LNCAP (cell line): ENCODE measurements at regions not wholly inside any gene's neighbourhood (a gene's known extent, or its start where the extent isn't known, plus 50 kb on each side); places are given as distances from the start of the nearest gene placed in this dataset.

ENCODE experiments used
- TF ChIP-seq, protein P1 (sequence below): fragments of 450-650 bp; IDR thresholded peaks from 2 replicates; pipeline ENCODE4 v1.5.1; 2017; ENCODE audit warnings: mild to moderate bottlenecking

DNA sequence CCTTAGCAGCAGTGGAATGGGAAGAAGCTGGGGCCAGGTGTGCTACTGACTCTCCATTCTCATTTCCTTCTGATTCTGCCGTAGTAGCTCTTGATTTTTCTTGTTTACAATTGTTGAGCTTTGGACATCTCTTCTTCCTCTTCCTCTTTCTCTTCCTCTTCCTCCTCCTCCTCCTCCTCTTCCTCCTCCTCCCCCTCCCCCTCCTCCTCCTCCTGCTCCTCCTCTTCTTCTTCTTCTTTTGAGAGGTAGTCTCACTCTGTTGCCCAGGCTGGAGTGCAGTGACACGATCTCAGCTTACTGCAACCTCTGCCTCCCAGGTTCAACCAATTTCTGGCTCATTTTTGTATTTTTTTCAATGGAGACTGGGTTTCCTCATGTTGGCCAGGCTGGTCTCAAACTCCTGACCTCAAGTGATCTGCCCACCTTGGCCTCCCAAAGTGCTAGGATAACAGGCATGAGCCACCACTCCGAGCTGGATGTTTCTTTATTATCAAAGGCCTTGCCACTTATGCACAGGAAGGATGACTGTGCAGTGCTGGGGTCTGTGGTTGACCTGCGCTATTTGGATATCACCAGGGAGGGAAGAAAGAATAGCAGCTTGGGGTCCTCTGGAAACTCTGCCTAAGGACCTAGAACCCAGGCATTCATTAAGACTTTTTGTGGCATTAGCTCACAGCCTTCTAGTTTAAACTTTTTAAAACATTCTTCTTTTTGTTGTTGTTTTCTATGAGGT lies 127.8 kb upstream of the KCNJ16 start:
- TF ChIP-seq, protein P1, sequence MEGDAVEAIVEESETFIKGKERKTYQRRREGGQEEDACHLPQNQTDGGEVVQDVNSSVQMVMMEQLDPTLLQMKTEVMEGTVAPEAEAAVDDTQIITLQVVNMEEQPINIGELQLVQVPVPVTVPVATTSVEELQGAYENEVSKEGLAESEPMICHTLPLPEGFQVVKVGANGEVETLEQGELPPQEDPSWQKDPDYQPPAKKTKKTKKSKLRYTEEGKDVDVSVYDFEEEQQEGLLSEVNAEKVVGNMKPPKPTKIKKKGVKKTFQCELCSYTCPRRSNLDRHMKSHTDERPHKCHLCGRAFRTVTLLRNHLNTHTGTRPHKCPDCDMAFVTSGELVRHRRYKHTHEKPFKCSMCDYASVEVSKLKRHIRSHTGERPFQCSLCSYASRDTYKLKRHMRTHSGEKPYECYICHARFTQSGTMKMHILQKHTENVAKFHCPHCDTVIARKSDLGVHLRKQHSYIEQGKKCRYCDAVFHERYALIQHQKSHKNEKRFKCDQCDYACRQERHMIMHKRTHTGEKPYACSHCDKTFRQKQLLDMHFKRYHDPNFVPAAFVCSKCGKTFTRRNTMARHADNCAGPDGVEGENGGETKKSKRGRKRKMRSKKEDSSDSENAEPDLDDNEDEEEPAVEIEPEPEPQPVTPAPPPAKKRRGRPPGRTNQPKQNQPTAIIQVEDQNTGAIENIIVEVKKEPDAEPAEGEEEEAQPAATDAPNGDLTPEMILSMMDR: no peak

DNA sequence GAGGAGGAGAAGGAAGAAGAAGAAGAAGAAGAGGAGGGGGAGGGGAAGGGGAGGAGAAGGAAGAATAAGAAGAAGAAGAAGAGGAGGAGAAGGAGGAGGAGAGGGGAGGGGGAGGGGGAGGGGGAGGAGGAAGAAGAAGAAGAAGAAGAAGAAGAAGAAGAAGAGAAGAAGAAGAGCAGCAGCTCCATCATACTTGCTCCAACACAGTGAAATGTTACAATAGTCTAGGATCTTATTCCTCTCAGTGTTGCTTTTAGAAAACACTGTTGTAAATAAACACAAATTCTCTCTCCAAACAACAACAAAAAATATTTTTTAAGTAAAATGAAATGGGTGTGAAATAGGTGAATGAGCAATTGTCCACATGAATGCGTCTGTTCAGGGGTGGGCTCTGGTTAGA lies 126.6 kb upstream of the KCNJ16 start:
- TF ChIP-seq, protein P1: no peak

DNA sequence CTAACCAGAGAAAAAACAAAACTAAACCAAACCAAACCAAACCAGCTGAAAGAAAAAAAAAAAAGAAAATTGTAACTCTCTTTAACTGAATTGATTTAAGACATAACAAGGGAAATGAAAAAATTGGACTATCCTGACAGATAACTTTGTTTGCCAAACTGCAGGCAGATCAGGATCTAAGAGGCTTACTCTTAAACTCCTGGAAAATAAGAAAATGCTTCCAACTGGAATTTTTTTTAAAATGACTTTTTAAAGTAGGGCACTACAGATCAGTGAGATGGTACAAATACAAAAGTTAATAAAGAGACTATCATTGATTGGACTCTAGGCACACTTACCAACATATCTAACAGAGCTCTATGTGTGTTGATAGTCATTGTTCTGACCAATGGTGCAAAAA lies 125.5 kb upstream of the KCNJ16 start:
- TF ChIP-seq, protein P1: no peak

DNA sequence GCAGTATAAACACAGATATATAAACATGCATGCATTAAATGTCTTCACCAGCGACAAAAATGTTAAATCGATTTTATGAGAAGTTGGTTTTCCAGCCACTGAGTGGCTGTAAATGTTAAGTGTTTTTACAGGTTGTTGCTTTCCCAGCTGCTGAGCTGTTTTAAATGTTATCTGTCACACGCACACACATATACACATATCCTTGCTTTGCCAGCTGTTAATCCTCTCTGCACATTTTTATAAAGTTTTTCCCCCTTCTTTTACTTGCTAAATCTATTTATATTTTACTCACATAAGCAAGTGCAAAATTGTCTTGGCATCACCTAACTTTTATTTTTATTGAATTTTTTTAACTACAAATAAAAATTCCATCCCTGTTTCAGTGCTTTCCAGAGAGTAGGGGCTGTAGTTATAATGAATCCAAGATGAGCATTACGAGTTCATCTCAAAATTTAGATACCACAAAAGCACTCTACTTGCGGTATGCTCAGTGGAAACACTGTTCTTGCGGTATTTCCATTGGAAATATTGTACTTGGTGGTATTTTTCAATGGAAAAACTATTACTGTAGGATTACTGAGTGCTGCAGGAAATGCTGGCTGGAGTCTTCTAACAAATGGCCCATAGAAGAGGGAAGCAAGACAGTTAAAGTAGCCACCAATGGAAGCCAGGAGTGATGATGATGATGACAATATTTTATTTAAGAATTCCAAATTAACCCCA lies 124.9 kb upstream of the KCNJ16 start:
- TF ChIP-seq, protein P1: no peak

DNA sequence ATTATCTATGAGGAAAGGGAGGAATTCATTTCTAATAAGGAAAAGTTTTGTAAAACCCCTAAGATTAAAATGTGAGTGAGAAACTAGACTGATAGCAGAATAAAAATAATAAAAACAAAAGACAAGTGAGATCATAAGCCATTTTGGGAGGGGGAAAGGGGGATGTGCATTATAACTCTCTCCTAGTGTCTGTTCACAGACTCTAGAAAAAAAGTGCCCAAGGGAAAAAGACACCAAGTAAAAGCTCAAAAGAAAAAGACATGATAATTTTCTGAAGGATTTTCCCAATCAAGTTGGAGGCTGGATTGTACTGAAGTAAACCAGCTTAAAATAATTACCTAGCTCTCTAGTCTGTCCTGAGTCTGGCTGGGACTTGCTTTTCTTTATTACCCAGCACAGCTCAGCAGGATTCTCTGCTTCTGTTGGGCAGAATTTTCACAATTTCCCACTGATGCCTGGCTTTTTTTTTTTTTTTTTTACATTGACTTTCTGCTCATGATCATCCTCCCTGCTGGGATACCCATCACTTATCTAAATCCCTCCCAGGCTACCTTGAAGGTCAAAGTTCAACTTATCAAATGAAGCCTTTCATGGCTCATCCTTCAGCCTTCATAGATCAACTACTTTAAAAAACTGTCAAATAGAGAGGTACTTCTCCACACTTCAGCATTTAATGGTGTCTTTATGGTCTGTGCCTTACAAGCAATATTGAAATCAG lies 124.2 kb upstream of the KCNJ16 start:
- TF ChIP-seq, protein P1: no peak

DNA sequence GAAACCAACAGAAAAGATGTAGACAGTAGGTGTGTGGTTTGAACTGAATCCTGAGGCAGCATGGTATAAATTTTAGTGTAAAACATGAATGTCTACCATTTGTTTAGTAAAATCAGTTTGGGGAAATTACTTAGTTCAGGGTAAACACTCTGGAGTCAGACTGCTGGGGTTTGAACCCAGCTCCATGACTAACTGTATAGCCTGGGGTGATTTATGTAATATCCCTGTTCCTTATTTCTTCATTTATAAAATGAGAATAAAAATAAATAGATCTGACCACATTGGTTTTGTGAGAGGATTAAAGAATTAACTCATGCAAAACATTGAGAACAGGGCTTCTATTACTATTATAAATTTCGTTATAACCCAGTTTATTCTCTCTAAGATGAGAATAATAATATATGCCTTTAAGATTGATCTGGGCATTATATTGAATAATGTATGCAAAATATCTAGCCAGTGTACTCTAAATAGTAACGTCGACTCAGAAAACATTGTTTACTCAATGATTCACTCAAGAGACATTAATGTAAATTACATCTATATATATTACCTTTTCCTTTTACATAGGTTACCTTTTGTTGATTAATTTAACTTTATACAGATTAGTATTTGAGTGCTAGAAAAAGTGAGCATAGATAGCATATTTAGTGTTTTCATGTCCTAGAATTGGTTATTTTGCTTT lies 120.6 kb upstream of the KCNJ16 start:
- TF ChIP-seq, protein P1: no peak

DNA sequence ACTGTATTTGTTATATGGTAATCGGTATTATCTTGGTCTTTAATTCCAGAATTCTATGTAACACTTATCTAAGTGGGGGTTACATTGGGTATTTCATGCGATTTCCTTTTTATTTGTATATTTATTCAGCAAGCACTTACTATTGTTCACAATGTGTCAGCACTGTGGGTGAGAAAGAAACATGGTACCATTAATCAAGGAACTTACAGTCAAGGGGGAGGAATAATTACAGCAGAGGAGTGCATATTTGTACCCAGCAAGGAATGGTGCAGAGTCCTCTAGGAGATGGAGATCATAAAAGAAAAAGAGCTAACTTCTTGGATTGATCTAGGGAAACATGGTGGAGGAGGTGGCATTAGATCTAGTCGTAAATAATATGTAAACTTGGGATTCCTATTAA lies 117.0 kb upstream of the KCNJ16 start:
- TF ChIP-seq, protein P1: no peak
